Activated CD8-positive, alpha-beta T cell treated with anti-CD3 and anti-CD28 coated beads for 36 hours (primary cell): ENCODE measurements at regions not wholly inside any gene's neighbourhood (a gene's known extent, or its start where the extent isn't known, plus 50 kb on each side); places are given as distances from the start of the nearest gene placed in this dataset.

Experiments
- ATAC-seq: fragments of 200-7000 bp; cut with Tn5 transposase; one replicate; pipeline ENCODE4 v1.10.0; 2021; ENCODE audit warnings: mild to moderate bottlenecking, moderate library complexity
- CTCF ChIA-PET: fragments of 350-600 bp; sonication (Branson Sonifier 250); formaldehyde crosslinking; loops from one replicate; lab custom pipeline; 2021; ENCODE audit warnings: antibody characterized with exemption; lab: Charles Lee
- POLR2A ChIA-PET: fragments of 350-600 bp; sonication (Branson Sonifier 250); formaldehyde crosslinking; loops from one replicate; lab custom pipeline; 2021; ENCODE audit warnings: antibody characterized with exemption; lab: Charles Lee
- DNase-seq: peaks from one replicate; pipeline ENCODE4 v3.0.0-alpha.2; 2020
- H3K27ac Mint-ChIP-seq: one replicate; pipeline ENCODE4 v1.8.0; 2021; ENCODE audit warnings: mild to moderate bottlenecking, mixed read lengths
- H3K27me3 Mint-ChIP-seq: one replicate; pipeline ENCODE4 v1.8.0; 2021; ENCODE audit warnings: mixed read lengths
- H3K36me3 Mint-ChIP-seq: one replicate; pipeline ENCODE4 v1.8.0; 2021; ENCODE audit warnings: low read depth, mixed read lengths
- H3K4me1 Mint-ChIP-seq: one replicate; pipeline ENCODE4 v1.8.0; 2021; ENCODE audit warnings: low read depth, mixed read lengths
- H3K4me3 Mint-ChIP-seq: one replicate; pipeline ENCODE4 v1.8.0; 2021; ENCODE audit warnings: mild to moderate bottlenecking, moderate library complexity, mixed read lengths
- H3K9me3 Mint-ChIP-seq: one replicate; pipeline ENCODE4 v1.8.0; 2021; ENCODE audit warnings: mixed read lengths
- intact Hi-C: fragments of 100-400 bp; cut with micrococcal nuclease; formaldehyde crosslinking; loops from one replicate; pipeline ENCODE4 v1.10.0; 2022
- TF ChIP-seq, protein P1 (sequence below): fragments of 200-600 bp; IDR thresholded peaks from one replicate; pipeline ENCODE4 v1.8.0; 2022; ENCODE audit warnings: antibody characterized with exemption, mild to moderate bottlenecking

GRCh38 chr17:31588512-31588911 lies 197.0 kb downstream of the RAB11FIP4 start:
- intact Hi-C loops: no loop called here
- Mint-ChIP-seq H3K27ac (no peak overlapping the region), H3K4me1 (peaks cover 3% of the 10 kb centered on the region), H3K9me3 (no peaks in the 10 kb centered on the region), H3K36me3 (no peaks in the 10 kb centered on the region), H3K27me3 (no peaks in the 10 kb centered on the region), H3K4me3 (no peak overlapping the region)
- CTCF ChIA-PET: interaction anchor here (0.9 kb wide), 1 partner anchor 143 kb away, joined by 3 read pairs; no protein-coding TSS in a partner anchor
- DNase-seq (no peak), ATAC-seq (no peak)
- POLR2A ChIA-PET: no interaction called here
- TF ChIP-seq, protein P1, sequence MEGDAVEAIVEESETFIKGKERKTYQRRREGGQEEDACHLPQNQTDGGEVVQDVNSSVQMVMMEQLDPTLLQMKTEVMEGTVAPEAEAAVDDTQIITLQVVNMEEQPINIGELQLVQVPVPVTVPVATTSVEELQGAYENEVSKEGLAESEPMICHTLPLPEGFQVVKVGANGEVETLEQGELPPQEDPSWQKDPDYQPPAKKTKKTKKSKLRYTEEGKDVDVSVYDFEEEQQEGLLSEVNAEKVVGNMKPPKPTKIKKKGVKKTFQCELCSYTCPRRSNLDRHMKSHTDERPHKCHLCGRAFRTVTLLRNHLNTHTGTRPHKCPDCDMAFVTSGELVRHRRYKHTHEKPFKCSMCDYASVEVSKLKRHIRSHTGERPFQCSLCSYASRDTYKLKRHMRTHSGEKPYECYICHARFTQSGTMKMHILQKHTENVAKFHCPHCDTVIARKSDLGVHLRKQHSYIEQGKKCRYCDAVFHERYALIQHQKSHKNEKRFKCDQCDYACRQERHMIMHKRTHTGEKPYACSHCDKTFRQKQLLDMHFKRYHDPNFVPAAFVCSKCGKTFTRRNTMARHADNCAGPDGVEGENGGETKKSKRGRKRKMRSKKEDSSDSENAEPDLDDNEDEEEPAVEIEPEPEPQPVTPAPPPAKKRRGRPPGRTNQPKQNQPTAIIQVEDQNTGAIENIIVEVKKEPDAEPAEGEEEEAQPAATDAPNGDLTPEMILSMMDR: no peak

GRCh38 chr17:31588034-31588433 lies 196.6 kb downstream of the RAB11FIP4 start:
- DNase-seq: no peak
- TF ChIP-seq, protein P1: no peak
- ATAC-seq: no peak
- no peaks in the 10 kb centered on the region for H3K9me3 Mint-ChIP-seq
- H3K4me3 Mint-ChIP-seq: no peak overlapping the region
- ChIA-PET POLR2A (no interaction called here), CTCF (interaction anchor here (0.9 kb wide), 1 partner anchor 142 kb away, joined by 3 read pairs; no protein-coding TSS in a partner anchor)
- no peak overlapping the region for H3K27ac Mint-ChIP-seq
- H3K36me3 Mint-ChIP-seq: no peaks in the 10 kb centered on the region
- peaks cover 3% of the 10 kb centered on the region for H3K4me1 Mint-ChIP-seq
- intact Hi-C loops: no loop called here
- H3K27me3 Mint-ChIP-seq: no peaks in the 10 kb centered on the region
